ENCODE measurements at regions not wholly inside any gene's neighbourhood (a gene's known extent, or its start where the extent isn't known, plus 50 kb on each side); places are given as distances from the start of the nearest gene placed in this dataset.

DNA sequence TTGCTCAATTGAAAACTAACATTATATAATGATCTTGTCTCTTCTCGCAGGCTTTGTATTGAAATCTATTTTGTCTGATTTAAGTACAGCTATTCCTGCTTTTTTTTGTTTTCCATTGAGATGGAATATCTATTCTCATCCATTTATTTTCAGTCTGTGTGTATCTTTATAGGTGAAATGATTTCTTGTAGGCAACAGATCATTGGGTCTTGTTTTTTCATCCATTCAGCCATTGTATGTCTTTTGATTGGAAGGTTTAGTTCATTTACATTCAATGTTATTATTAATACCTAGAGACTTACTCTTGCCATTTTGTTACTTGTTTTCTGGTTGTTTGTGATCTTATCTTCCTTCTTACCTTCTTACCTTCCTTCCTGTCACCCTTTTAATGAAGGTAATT, 77.8 kb upstream of the TRPC6 start:
- peaks cover 10 to 18% of the 10 kb centered on the region in 2 experiments for H3K4me1 Mint-ChIP-seq
- Histone ChIP-seq H2AFZ (ENCODE audit: low read length) (no peak overlapping the region), H2BK15ac (ENCODE audit: low read depth, low read length) (no peak overlapping the region), H3K18ac (ENCODE audit: insufficient read length, low read depth, low read length) (no peak overlapping the region), H3K27ac (ENCODE audit: insufficient read length, low read depth, low read length) (no peak overlapping the region), H3K23ac (ENCODE audit: insufficient read length, low read depth, low read length) (no peak overlapping the region), H3K4ac (ENCODE audit: low read depth, low read length) (no peak overlapping the region), H2BK5ac (ENCODE audit: insufficient read length, low read length) (no peak overlapping the region), H3K9ac (ENCODE audit: extremely low read depth, insufficient read length, low read length) (no peak overlapping the region), H4K20me1 (ENCODE audit: control insufficient read depth, insufficient read depth, insufficient read length) (no peaks in the 10 kb centered on the region), H3K79me1 (ENCODE audit: insufficient read depth, low read depth, low read length, poor library complexity, severe bottlenecking) (no peaks in the 10 kb centered on the region), H3K27me3 (ENCODE audit: insufficient read depth, low read length) (no peaks in the 10 kb centered on the region), H3K4me2 (ENCODE audit: insufficient read depth, insufficient read length, low read length) (no peak overlapping the region), H2BK20ac (ENCODE audit: low read depth, low read length, poor library complexity, severe bottlenecking) (no peak overlapping the region), H4K5ac (ENCODE audit: insufficient read length, low read depth, low read length) (no peak overlapping the region), H3K79me2 (ENCODE audit: insufficient read depth, low read length) (no peaks in the 10 kb centered on the region), H3K23me2 (ENCODE audit: insufficient read length, low read depth, low read length, poor library complexity, severe bottlenecking) (no peaks in the 10 kb centered on the region), H4K91ac (ENCODE audit: insufficient read length, low read depth, low read length) (no peak overlapping the region), H3K14ac (ENCODE audit: insufficient read depth, low read length) (no peak overlapping the region), H3T11ph (ENCODE audit: low read length) (no peak overlapping the region), H4K8ac (replicated peaks; ENCODE audit: insufficient read length, low read depth, low read length) (no peak overlapping the region), H3K9me3 (ENCODE audit: control insufficient read depth, low read depth, low read length) (no peaks in the 10 kb centered on the region), H2BK120ac (ENCODE audit: low read depth, low read length, poor library complexity, severe bottlenecking) (no peak overlapping the region), H3K4me1 (ENCODE audit: insufficient read depth, low read length) (no peaks in the 10 kb centered on the region), H2AK5ac (ENCODE audit: insufficient read length, low read length) (no peak overlapping the region), H3K56ac (ENCODE audit: insufficient read length, low read depth, low read length) (no peak overlapping the region), H2BK12ac (ENCODE audit: insufficient read length, low read depth, low read length) (no peak overlapping the region)
- H3K27ac Mint-ChIP-seq = no peak overlapping the region
- no peak for DNase-seq
- peaks cover 2% of the 10 kb centered on the region in 2 experiments; a peak in 2 of 5 replicates for H3K9me3 Mint-ChIP-seq
- no CpG with 5 or more reads among the region's 1 CpG for WGBS (ENCODE audit: extremely low coverage, insufficient read length, low lambda C conversion rate)
- H3K27me3 Mint-ChIP-seq (ENCODE audit: low read depth) = peaks cover 1% of the 10 kb centered on the region
- H3K36me3 Mint-ChIP-seq (ENCODE audit: insufficient read depth in 1 of 3, low read depth in 3 of 3) = no peaks in the 10 kb centered on the region
- H3K4me3 Mint-ChIP-seq = no peak overlapping the region
- no peak for TF ChIP-seq CTCF (conservative IDR thresholded peaks at IDR 0.05)

Data from H9 (cell line).